ENCODE measurements at regions not wholly inside any gene's neighbourhood (a gene's known extent, or its start where the extent isn't known, plus 50 kb on each side); places are given as distances from the start of the nearest gene placed in this dataset.

DNA sequence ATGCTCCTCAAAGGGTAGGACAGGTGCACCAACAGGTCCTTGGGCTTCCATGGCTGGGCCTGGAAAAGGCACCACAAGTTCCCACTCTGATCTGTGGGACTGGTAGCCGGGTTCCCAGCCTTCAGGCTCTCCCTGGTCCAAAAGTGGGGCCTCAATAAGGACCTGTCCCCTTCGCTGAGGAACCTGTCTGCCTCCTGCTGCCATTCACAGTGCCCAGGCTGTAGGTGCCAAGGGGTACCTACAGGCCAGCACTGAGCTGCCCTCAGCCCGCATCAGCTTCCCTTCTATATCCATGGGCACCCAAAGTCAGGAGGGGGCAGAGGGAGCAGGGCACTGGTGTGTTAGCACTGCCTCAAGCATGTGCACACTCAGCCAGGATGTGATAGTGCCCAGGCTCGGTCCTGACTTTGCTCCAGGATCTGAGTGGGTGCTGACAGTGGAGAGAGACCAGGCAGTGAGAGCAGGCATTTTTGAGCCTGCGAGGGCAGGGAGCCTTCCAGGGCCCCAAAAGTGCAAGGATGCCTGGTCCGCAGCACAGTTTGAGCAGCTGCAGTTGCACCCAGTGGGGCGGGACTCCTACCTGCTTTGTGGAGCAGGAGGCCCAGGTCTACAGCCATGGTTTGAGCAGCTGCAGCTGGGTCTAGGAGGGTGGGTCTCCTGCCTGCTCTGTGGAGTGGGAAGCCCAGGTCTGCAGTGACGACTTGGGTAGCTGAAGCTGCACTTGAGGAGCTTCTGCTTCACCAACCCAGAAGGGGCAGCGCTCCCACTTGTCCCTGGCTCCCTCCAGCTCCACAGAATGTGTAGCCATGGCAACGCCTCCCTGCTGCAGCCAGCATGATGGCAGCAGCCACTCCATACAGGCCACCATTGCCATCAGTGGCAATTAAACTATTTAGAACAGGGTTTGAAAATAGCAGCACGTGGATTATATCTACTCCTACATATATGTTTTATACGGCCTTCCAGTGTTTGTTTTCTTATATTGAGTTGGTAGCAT, 376.4 kb downstream of the KCTD8 start:
- H3K4me3 ChIP-seq (ENCODE audit: insufficient read depth, low read length, poor library complexity, severe bottlenecking), result no peak overlapping the region
- no peaks in the 10 kb centered on the region for H3K36me3 ChIP-seq (ENCODE audit: low read length)
- H3K27me3 ChIP-seq (ENCODE audit: low read length), result no peaks in the 10 kb centered on the region
- TF ChIP-seq CTCF (IDR thresholded peaks at IDR 0.05; ENCODE audit: insufficient read depth, low read length, poor library complexity, severe bottlenecking) (no peak), EZH2phosphoT487 (conservative IDR thresholded peaks at IDR 0.05; ENCODE audit: low read length) (no peak)
- H3K9ac ChIP-seq (ENCODE audit: low read length), result no peak overlapping the region
- no peaks in the 10 kb centered on the region for H3K79me2 ChIP-seq (ENCODE audit: insufficient read depth, low read length)
- no peak overlapping the region for H3K27ac ChIP-seq (ENCODE audit: low read depth, low read length)
- H2AFZ ChIP-seq (ENCODE audit: low read depth, low read length, severe bottlenecking), result no peak overlapping the region
- no peaks in the 10 kb centered on the region for H4K20me1 ChIP-seq (ENCODE audit: low read depth, low read length)
- H3F3A ChIP-seq (ENCODE audit: insufficient read depth), result no peaks in the 10 kb centered on the region
- no peaks in the 10 kb centered on the region for H3K9me3 ChIP-seq (ENCODE audit: insufficient read depth, low read length)
- H3K4me2 ChIP-seq (ENCODE audit: low read depth, low read length, poor library complexity, severe bottlenecking), result no peak overlapping the region
- no peaks in the 10 kb centered on the region for H3K9me2 ChIP-seq (replicated peaks; ENCODE audit: insufficient read depth, low read length)

GRCh38 chr4:44086753-44087152, 361.9 kb downstream of the KCTD8 start:
- Histone ChIP-seq H4K20me1 (ENCODE audit: low read depth, low read length) (no peaks in the 10 kb centered on the region), H3K4me2 (ENCODE audit: low read depth, low read length, poor library complexity, severe bottlenecking) (no peak overlapping the region)

DNA sequence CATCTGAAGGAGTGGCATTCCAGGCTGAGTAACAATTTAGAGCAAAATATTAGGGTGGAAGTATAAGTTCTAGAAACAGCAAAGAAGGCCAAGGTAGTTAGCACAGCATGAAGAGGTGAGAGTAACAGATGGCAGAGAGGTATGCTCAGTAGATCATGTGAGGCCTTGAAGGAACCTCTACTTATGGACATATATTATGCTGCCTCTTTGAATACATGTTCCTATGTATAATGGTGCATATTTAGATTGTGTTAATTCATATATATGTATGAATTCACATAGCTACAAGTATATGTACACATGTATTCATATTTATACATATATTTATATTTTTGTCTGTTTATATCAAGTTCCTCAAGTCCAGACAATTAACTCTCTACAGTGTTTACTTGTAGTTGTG, 355.2 kb downstream of the KCTD8 start:
- Histone ChIP-seq H4K20me1 (ENCODE audit: low read depth, low read length) (no peaks in the 10 kb centered on the region), H3K9me2 (replicated peaks; ENCODE audit: insufficient read depth, low read length) (no peaks in the 10 kb centered on the region; the same call in 1 of the 2 replicates), H3K4me2 (ENCODE audit: low read depth, low read length, poor library complexity, severe bottlenecking) (no peak overlapping the region), H3K27me3 (ENCODE audit: low read length) (no peaks in the 10 kb centered on the region), H2AFZ (ENCODE audit: low read depth, low read length, severe bottlenecking) (no peak overlapping the region), H3K36me3 (ENCODE audit: low read length) (no peaks in the 10 kb centered on the region), H3K27ac (ENCODE audit: low read depth, low read length) (no peak overlapping the region), H3K9me3 (ENCODE audit: insufficient read depth, low read length) (no peaks in the 10 kb centered on the region), H3K79me2 (ENCODE audit: insufficient read depth, low read length) (no peaks in the 10 kb centered on the region), H3K9ac (ENCODE audit: low read length) (no peak overlapping the region), H3K4me3 (ENCODE audit: insufficient read depth, low read length, poor library complexity, severe bottlenecking) (no peak overlapping the region), H3F3A (ENCODE audit: insufficient read depth) (no peaks in the 10 kb centered on the region)
- TF ChIP-seq CTCF (IDR thresholded peaks at IDR 0.05; ENCODE audit: insufficient read depth, low read length, poor library complexity, severe bottlenecking), result no peak
- no peak for TF ChIP-seq EZH2phosphoT487 (conservative IDR thresholded peaks at IDR 0.05; ENCODE audit: low read length)

More at GRCh38 chr4:44086753-44087152, 361.9 kb downstream of the KCTD8 start:
- Histone ChIP-seq H3K9me2 (replicated peaks; ENCODE audit: insufficient read depth, low read length) (no peaks in the 10 kb centered on the region), H3K36me3 (ENCODE audit: low read length) (no peaks in the 10 kb centered on the region), H2AFZ (ENCODE audit: low read depth, low read length, severe bottlenecking) (no peak overlapping the region), H3K79me2 (ENCODE audit: insufficient read depth, low read length) (no peaks in the 10 kb centered on the region), H3K27ac (ENCODE audit: low read depth, low read length) (no peak overlapping the region), H3K27me3 (ENCODE audit: low read length) (no peaks in the 10 kb centered on the region), H3F3A (ENCODE audit: insufficient read depth) (no peaks in the 10 kb centered on the region), H3K9me3 (ENCODE audit: insufficient read depth, low read length) (no peaks in the 10 kb centered on the region; the same call in 1 of the 2 replicates), H3K4me3 (ENCODE audit: insufficient read depth, low read length, poor library complexity, severe bottlenecking) (no peak overlapping the region), H3K9ac (ENCODE audit: low read length) (no peak overlapping the region)
- TF ChIP-seq EZH2phosphoT487 (conservative IDR thresholded peaks at IDR 0.05; ENCODE audit: low read length) (no peak), CTCF (IDR thresholded peaks at IDR 0.05; ENCODE audit: insufficient read depth, low read length, poor library complexity, severe bottlenecking) (no peak)

Data from SU-DHL-6 (cell line).